Activated T-cell treated with anti-CD3 and anti-CD28 coated beads, Interleukin-2, amount 50 U/mL, for 72 hours (primary cell): ENCODE measurements at regions not wholly inside any gene's neighbourhood (a gene's known extent, or its start where the extent isn't known, plus 50 kb on each side); places are given as distances from the start of the nearest gene placed in this dataset.
"Not testable (repeated sequence)": the region's sequence is repeated elsewhere in the genome, so short reads cannot be mapped to it uniquely, and the experiment has no call there.

Experiments used
- ATAC-seq, 2 donors: fragments of 150-1000 bp; cut with Tn5 transposase; replicated peaks in 1 of 2; 2 replicates each; pipeline ENCODE4 v1.10.0; 2021; ENCODE audit warnings: moderate library complexity in 2 of 2, mild to moderate bottlenecking in 1 of 2
- DNase-seq, 2 donors: peaks; one replicate each; pipeline ENCODE4 v3.0.0; 2021 to 2022; ENCODE audit warnings: mixed read lengths in 1 of 2
- H3K27ac Mint-ChIP-seq: one replicate; pipeline ENCODE4 v1.8.0; 2022; ENCODE audit warnings: mild to moderate bottlenecking, moderate library complexity, mixed read lengths
- H3K27me3 Mint-ChIP-seq: one replicate; pipeline ENCODE4 v1.8.0; 2022; ENCODE audit warnings: low read depth, mixed read lengths
- H3K36me3 Mint-ChIP-seq, 2 donors: one replicate each; pipeline ENCODE4 v1.8.0; 2022; ENCODE audit warnings: mixed read lengths in 2 of 2, mild to moderate bottlenecking in 1 of 2; ENCODE audit not compliant: insufficient read depth in 2 of 2
- H3K4me1 Mint-ChIP-seq: one replicate; pipeline ENCODE4 v1.8.0; 2022; ENCODE audit warnings: low read depth, mixed read lengths
- H3K4me3 Mint-ChIP-seq, 2 donors: one replicate each; pipeline ENCODE4 v1.8.0; 2022; ENCODE audit warnings: mild to moderate bottlenecking in 2 of 2, mixed read lengths in 2 of 2, moderate library complexity in 2 of 2
- H3K9me3 Mint-ChIP-seq, 2 donors: one replicate each; pipeline ENCODE4 v1.8.0; 2022; ENCODE audit warnings: mixed read lengths in 2 of 2

DNA sequence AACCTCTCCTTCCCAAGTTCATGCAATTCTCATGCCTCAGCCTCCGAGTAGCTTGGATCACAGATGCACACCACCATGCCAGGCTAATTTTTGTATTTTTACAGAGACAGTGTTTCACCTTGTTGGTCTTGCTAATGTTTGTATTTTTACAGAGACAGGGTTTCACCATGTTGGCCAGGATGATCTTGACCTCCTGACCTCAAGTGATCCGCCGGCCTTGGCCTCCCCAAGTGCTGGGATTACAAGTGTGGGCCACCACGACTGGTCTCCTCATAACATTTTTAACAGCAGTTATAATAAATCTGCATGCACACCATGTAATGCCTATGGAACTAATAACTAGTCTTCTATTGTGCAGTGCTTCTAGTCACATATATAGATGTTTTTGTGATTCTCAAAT is 123.8 kb upstream of the VKORC1L1 start:
- Mint-ChIP-seq H3K9me3 (no peaks in the 10 kb centered on the region), H3K4me3 (no peak overlapping the region), H3K36me3 (peaks cover 0 to 9% of the 10 kb centered on the region in 2 donors), H3K27me3 (no peaks in the 10 kb centered on the region), H3K27ac (no peak overlapping the region), H3K4me1 (peaks cover 17% of the 10 kb centered on the region)
- DNase-seq: no peak
- ATAC-seq: no peak

DNA sequence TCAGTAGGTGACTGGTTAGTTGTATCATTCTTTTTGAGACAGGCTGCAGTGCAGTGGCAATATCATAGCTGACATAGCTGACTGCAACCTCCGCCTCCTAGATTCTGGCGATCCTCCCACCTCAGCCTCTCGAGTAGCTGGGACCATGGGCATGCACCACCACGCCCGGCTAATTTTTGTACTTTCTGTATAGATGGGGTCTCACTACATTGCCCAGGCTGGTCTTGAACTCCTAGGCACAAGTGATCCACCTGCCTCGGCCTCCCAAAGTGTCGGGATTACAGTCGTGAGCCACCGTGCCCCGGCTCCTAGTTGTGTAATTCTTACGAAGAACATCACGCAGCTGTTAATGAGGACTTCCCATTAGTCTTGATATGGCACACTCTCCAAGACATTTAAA is 123.4 kb upstream of the VKORC1L1 start:
- Mint-ChIP-seq H3K36me3 (peaks cover 0 to 7% of the 10 kb centered on the region in 2 donors), H3K27ac (no peak overlapping the region), H3K9me3 (no peaks in the 10 kb centered on the region), H3K4me3 (peak overlapping the region in 1 of 2 donors; percentile 95), H3K4me1 (peaks cover 22% of the 10 kb centered on the region), H3K27me3 (no peaks in the 10 kb centered on the region)
- ATAC-seq (no peak), DNase-seq (no peak)

DNA sequence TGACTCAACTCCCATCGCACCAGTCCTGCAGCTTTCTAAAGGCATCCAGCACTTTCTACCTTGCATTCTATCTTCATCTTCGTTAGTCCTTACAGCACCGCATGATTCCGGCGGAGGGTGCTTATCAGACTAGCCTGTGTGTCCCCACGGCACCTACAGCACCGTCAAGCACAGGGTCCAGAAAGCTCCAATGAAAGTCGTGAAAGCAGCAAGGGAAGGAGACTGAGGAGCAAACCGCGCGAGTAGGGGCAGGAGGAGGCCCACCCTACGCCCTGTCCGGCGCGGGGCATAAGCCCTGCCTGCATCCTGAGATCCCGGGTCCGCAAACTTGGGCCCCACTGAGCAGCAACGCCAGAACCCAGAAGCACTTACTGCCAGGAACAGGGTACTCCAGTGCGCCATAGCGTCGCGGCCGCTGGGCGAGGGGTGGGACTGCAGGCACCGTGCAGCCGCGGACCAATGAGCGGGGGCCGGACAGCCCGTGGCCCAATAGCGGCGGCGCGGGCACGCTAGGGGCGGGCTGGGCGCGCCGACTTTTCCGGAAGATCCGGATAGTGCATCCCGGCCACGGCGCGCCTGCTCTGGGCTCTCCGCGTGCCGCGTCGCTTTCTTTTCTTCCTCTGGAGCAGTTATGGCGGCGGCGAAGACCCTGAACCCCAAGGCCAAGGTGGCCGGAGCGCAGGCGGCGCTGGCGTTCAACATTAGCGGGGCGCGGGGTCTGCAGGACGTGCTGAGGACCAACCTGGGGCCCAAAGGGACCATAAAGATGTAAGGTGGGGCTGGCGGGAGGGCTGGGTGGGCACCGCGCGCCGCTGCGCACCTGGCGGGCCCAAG is 122.1 kb upstream of the VKORC1L1 start:
- H3K36me3 Mint-ChIP-seq: peaks cover 0 to 7% of the 10 kb centered on the region in 2 donors
- ATAC-seq (peak; percentile 99), DNase-seq (peak; percentile 92 to 93)
- H3K4me1 Mint-ChIP-seq: peaks cover 30% of the 10 kb centered on the region
- H3K27me3 Mint-ChIP-seq: no peaks in the 10 kb centered on the region
- H3K4me3 Mint-ChIP-seq: peak overlapping the region; percentile 92 to 95
- H3K9me3 Mint-ChIP-seq: no peaks in the 10 kb centered on the region
- peak overlapping the region; percentile 82 for H3K27ac Mint-ChIP-seq

DNA sequence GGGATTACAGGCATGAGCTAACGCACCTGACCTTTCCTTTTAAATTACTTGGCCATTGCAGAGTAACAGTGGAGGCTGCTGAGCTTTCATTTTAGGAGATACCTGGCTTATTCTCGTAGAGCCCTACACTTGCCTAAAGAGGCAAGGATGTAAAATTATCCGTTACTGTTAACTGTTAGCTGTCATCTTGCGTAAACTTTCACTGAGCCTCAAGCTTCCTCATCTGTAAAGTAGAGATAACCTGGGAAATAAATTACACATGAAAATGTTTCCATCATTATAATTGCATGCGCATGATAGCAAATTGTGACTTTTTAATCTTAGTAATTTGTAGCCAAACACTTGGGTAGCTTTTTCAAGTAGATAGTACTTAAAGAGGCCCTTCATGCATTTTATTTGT is 118.8 kb upstream of the VKORC1L1 start:
- ATAC-seq, DNase-seq, H3K9me3 Mint-ChIP-seq, H3K27me3 Mint-ChIP-seq: not testable (repeated sequence)
- Mint-ChIP-seq H3K36me3 (peaks cover 0 to 14% of the 10 kb centered on the region in 2 donors), H3K27ac (peak overlapping the region; percentile 82), H3K4me3 (peak overlapping the region in 1 of 2 donors; percentile 49), H3K4me1 (peaks cover 38% of the 10 kb centered on the region)

DNA sequence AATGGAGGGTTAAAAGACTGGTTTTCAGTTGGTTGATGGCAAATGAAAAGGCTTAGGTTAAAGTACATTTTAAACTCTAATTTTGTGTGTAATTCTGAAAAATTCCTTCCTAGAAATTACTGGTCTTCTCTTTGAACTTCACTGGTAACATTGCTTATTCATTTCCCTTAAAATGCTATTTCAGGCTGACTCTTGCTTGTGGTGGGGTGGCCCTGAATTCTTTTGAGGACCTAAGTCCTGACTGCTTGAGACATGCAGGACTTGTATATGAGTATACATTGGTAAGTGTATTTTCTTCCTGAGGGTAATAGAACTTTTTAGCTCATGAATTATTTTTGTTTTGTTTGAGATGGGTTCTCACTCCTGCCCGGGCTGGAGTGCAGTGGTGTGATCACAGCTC is 113.9 kb upstream of the VKORC1L1 start:
- ATAC-seq: peak in 1 of 2 donors; percentile 68
- Mint-ChIP-seq H3K36me3 (peaks cover 5 to 22% of the 10 kb centered on the region in 2 donors), H3K4me1 (peaks cover 34% of the 10 kb centered on the region), H3K4me3 (peak overlapping the region in 1 of 2 donors; percentile 21), H3K27ac (peak overlapping the region; percentile 81)
- DNase-seq, H3K9me3 Mint-ChIP-seq, H3K27me3 Mint-ChIP-seq: not testable (repeated sequence)

DNA sequence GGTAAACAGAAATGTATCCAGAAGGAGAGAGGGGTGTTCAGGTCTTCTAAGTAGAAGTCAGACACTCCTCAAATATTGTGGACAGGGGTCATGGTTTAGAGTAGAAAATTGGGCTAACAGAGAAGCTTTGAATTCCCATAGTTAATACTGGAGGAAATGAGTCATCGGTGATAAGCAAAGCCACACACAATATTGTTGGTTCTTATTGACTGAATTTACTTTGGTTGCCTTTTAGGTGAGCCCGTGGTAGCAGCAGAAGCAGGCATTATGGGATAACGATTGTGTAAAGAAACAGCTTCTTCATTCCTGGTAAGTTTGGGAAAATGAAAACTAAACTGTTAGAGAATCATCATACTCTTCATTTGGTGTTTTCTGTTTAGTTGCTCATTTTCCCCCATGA is 110.2 kb upstream of the VKORC1L1 start:
- Mint-ChIP-seq H3K27ac (peak overlapping the region; percentile 94), H3K36me3 (peaks cover 5 to 16% of the 10 kb centered on the region in 2 donors), H3K4me1 (peaks cover 20% of the 10 kb centered on the region), H3K4me3 (peak overlapping the region in 1 of 2 donors; percentile 30)
- ATAC-seq: peak in 1 of 2 donors; percentile 47
- H3K27me3 Mint-ChIP-seq, DNase-seq, H3K9me3 Mint-ChIP-seq: not testable (repeated sequence)

DNA sequence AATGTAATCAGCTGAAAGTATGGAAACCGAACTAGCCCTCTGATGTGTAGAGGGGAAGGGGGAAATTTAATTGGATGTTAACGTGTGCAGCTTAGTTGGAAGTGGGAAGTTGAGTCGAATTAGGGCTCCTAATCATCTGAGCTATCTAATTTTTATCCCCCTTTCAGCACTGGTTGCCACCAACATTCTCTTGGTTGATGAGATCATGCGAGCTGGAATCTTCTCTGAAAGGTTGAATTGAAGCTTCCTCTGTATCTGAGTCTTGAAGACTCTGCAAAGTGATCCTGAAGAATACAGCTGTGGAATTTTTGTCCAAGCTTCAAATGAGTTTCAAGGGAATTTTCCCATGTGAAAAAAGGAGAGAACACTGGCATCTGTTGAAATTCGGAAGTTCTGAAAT is 109.8 kb upstream of the VKORC1L1 start:
- peak overlapping the region in 1 of 2 donors; percentile 30 for H3K4me3 Mint-ChIP-seq
- H3K9me3 Mint-ChIP-seq, H3K27me3 Mint-ChIP-seq, DNase-seq, ATAC-seq: not testable (repeated sequence)
- H3K4me1 Mint-ChIP-seq: peaks cover 24% of the 10 kb centered on the region
- H3K27ac Mint-ChIP-seq: peak overlapping the region; percentile 94
- H3K36me3 Mint-ChIP-seq: peaks cover 5 to 16% of the 10 kb centered on the region in 2 donors

DNA sequence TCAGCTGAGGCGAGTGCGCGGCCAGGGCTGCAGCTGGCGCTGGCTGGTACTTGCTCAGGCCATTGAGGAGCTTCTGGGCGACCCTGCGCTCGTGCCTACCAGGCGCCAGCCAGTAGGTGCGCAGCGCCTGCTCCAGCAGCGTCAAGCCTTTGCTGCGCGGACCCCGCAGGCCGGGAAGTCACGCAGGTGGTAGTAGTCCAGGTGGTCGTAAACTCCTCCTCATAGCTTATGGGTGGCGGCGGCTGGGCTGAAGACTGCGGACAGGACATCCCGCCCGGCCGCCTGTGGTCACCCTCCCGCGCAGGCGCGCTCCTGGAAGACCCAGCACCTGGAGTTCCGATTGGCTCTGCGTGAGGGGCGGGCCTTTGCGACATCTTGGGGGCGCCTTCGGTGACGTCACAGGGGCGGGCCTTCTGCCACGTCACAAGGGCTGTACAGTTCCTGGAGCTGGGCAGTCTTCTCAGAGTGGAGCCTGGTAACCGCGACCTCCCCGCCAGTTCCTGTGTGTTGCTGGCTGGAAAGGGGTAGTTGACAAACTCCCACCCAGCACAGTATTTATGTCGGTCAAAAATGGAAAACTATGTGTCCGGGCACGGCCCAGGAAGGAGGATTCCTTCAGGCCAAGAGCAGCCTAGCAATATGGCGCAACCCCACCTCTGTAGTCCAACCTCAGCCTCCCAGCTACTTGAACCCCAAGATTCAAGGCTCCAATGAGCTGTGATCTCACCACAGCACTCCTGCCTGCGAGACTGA is 102.2 kb upstream of the VKORC1L1 start:
- DNase-seq: peak; percentile 95 to 96
- Mint-ChIP-seq H3K27ac (peak overlapping the region; percentile 84), H3K4me1 (peaks cover 11% of the 10 kb centered on the region), H3K4me3 (peak overlapping the region; percentile 85)
- peak; percentile 95 to 97 for ATAC-seq
- not testable (repeated sequence) for H3K9me3 Mint-ChIP-seq, H3K27me3 Mint-ChIP-seq, H3K36me3 Mint-ChIP-seq

DNA sequence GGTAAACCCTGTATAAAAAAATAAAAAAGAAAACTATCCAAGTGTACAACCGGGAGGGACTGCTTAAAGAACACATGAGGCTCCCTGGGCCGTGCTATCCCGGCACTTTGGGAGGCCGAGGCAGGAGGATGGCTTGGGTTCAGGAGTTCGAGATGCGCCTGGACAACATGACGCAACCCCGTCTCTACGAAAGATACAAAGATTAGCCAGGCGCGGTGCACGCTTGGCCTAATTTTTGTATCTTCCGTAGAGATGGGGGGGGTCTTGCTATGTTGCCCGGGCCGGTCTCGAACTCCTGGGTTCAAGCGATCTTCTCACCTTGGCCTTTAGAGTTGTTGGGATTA is 101.7 kb upstream of the VKORC1L1 start:
- DNase-seq, H3K9me3 Mint-ChIP-seq, ATAC-seq, H3K27me3 Mint-ChIP-seq, H3K36me3 Mint-ChIP-seq: not testable (repeated sequence)
- Mint-ChIP-seq H3K4me3 (peak overlapping the region; percentile 85), H3K27ac (peak overlapping the region; percentile 84), H3K4me1 (peaks cover 11% of the 10 kb centered on the region)

DNA sequence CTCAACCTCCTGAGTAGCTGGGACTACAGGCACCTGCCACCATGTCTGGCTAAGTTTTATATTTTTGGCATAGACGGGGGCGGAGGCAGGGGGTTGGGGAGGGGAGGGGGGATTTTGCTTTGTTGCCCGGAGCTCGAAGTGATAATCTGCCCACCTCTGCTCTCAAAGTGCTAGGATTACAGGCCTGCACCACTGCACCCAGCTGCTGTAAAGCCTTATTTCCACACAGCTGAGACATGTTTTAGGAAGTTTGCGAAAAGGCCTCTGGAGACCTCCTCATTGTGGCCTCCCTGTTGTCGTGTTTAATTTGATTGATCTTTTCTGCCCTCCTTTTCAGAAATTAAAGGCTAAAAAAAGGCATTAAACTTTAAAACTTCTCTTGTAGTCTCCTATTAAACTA is 96.2 kb upstream of the VKORC1L1 start:
- not testable (repeated sequence) for H3K36me3 Mint-ChIP-seq, ATAC-seq, H3K27ac Mint-ChIP-seq, DNase-seq, H3K4me1 Mint-ChIP-seq, H3K9me3 Mint-ChIP-seq, H3K27me3 Mint-ChIP-seq, H3K4me3 Mint-ChIP-seq

DNA sequence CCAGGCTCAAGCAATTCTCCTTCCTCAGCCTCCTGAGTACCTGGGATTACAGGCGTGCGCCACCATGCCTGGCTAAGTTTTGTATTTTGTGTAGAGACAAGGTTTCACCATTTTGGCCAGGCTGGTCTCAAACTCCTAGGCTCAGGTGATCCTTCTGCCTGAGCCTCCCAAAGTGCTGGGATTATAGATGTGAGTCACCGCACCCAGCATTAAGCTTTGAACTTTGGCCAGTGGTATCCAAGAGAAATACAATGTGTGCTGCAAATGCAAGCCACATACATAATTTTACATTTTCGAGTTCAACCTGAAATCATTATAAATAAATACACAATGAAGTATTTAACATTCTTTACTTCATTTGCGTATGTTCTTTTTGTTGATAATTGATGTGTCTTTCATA is 82.9 kb upstream of the VKORC1L1 start:
- not testable (repeated sequence) for H3K4me3 Mint-ChIP-seq, H3K27ac Mint-ChIP-seq

DNA sequence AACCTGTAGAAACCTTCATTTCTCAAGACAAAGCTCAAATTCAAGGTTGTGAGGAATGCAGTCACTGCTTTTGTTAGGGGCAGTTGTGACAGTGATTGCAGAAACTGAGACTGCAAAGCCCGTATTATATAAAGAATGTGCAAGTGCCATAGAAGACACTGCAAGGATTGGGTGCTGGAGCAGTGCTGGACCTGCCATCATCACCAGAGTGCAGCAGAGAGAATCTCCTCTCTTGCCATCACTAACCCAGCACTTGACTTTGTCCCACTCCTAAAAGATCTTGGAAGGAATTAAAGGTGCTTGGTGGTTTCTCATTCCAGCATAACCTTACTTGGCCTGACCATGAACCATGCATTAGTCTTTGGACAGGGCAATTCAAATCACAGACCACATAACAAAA is 81.1 kb upstream of the VKORC1L1 start:
- H3K4me1 Mint-ChIP-seq, H3K36me3 Mint-ChIP-seq, H3K27me3 Mint-ChIP-seq, ATAC-seq, H3K9me3 Mint-ChIP-seq, DNase-seq, H3K27ac Mint-ChIP-seq, H3K4me3 Mint-ChIP-seq: not testable (repeated sequence)

More for the DNA sequence above, 82.9 kb upstream of the VKORC1L1 start:
- H3K4me1 Mint-ChIP-seq, H3K9me3 Mint-ChIP-seq, DNase-seq, H3K36me3 Mint-ChIP-seq, ATAC-seq, H3K27me3 Mint-ChIP-seq: not testable (repeated sequence)

DNA sequence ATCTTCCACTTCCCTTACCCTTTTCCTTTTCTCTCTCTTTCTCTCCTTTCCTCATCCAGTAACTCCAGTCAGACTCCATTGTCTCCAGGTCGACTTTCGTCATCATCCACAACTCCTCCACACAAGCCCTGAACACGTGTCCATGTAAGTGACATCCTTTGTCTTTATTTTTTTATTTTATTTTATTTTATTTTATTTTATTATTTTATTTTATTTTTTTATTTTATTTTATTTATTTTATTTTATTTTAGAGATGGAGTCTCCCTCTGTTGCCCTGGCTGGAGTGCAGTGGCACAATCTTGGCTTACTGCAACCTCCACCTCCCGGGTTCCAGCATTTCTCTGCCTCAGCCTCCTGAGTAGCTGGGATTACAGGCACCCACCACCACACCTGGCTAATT is 80.1 kb upstream of the VKORC1L1 start:
- not testable (repeated sequence) for ATAC-seq, H3K4me3 Mint-ChIP-seq, H3K27me3 Mint-ChIP-seq, H3K36me3 Mint-ChIP-seq, H3K9me3 Mint-ChIP-seq, DNase-seq, H3K4me1 Mint-ChIP-seq, H3K27ac Mint-ChIP-seq
